Activated CD8-positive, alpha-beta memory T cell treated with anti-CD3 and anti-CD28 coated beads, Interleukin-2, amount 50 U/mL, for 48 hours (primary cell): ENCODE measurements at regions not wholly inside any gene's neighbourhood (a gene's known extent, or its start where the extent isn't known, plus 50 kb on each side); places are given as distances from the start of the nearest gene placed in this dataset.
"Not testable (repeated sequence)": the region's sequence is repeated elsewhere in the genome, so short reads cannot be mapped to it uniquely, and the experiment has no call there.

Experiments used
- DNase-seq: peaks from one replicate; pipeline ENCODE4 v3.0.0-alpha.2; 2020

DNA sequence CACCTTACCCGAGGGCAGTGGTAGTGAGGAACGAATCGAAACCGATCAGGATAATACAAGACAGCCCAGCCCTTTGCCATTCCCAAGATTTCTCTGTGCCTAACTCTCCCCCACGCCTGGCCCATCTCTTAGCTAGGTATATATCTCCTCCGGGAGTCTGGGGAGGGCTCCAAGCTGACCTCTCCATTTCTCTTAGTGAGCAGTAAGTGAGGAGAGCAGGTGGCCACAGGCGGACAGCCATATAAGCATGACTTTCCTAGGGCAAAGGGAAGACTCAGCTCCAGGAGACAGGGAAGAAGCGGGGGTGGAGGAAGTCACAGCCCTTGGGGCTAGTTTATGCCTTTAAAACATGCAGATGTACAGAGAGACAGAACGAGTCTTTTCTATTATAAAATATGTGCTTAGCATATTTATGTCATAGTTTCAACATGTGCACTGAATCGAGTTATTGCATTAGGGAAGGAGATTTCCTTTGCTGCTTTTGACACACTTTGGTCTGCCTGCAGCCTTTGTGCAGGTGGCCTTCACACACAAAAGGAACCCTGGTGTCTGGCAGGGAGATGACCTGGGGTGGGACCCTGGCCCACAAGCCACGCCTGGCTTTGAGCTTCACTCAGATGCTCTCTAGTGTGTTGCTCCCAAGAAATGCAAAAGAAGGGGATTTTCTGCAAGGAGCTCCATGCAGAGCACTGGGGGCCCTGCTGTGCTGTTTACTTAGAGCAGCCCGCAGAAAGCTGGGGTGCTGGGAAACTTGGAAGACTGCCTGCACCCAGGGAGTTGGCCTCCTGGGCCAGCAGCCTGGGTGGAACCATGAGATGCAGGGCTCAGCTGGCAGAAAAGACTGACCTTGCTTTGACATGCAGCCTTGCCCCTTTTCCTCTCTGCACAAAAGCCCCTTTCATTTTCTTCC, 613.3 kb downstream of the BCOR start:
- no peak for DNase-seq

DNA sequence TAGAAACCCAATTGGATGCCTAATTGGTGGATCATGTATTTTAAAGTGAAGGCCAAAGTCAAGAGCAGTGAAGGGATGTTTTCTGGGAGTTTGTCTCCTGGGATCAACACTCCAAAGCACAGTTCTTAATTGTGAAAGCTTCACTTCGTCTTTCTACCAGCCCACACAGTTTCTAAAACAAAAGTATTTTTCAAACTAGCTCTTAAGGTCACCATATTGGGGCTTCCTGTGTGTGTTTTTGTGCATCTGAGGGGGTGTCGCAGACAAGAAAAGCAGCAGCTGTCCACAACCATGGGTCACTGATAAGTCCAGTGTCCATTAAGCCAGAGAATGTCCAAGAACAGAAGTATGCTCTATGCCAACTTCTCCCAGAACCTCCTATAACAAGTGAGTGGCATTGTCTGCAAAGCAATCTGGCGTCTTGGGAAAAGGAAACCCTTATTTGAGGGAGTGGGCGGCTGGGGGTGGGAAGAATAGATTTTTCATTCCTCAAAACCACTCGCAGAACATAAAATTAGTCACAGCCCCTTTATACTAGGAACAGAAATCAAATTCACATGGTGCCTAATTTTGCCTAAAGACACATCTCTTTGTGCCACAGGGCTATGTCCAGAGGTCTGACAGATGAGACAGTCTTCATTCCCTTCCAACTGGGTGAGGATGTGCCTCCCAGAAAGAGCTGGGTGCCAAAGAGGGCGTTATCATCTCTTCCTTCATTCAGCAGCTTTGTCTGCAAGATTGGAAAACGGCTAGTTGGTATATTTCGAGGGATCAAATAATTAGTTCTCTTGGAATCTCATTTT, 610.4 kb downstream of the BCOR start:
- DNase-seq = no peak

DNA sequence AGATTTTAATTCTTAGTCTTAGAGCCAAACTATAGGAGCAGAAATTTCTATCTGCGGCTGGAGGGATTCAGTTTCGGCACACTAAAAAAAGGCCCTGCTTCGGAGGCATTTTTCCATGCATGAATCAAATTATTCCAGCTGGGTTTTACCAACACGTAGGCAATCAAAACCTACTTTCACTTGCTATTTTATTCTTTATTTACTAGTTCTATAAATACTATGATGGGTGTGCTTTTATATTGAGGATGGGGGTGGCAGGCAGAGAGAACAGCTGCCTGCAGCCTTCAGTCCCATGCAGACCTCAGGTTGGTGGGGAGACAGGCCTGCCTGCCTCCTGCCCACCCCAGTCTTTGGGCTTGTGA, 609.8 kb downstream of the BCOR start:
- DNase-seq = no peak

DNA sequence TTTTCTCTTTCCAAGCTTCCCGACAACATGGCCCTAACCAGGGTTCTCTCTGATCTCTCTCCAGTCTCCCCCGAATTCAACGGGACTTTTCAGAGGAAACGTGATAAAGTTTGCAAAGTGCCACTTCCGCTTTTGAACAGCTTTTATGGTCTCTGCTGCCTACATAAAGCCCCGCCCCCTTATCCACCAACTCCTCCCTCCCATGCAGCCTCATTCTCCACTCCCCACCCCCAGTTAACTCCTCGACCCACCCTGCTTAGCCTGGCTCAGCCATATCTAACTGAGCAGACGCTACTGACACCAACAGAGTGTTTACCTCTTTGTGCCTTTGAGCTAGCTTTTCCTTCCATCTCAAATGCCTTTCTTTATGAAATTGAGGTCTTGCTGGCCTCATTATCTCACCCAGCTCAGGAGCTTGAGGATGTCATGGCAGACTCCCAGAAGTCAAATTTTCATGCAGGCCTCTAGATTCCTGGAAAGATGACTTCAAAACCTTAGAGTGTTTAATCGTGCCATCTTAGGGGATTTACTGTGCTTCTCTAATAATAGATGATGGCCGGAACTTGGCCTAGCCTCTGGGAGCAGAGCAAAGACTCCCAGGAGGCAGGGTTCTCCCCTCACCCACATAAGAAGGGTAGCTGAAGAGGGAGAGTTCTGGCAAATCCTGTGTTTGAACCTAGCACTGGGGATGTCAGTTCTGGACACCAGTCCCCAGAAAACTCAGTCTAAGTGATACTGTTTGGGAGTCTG, 606.0 kb downstream of the BCOR start:
- peak; percentile 56 for DNase-seq

DNA sequence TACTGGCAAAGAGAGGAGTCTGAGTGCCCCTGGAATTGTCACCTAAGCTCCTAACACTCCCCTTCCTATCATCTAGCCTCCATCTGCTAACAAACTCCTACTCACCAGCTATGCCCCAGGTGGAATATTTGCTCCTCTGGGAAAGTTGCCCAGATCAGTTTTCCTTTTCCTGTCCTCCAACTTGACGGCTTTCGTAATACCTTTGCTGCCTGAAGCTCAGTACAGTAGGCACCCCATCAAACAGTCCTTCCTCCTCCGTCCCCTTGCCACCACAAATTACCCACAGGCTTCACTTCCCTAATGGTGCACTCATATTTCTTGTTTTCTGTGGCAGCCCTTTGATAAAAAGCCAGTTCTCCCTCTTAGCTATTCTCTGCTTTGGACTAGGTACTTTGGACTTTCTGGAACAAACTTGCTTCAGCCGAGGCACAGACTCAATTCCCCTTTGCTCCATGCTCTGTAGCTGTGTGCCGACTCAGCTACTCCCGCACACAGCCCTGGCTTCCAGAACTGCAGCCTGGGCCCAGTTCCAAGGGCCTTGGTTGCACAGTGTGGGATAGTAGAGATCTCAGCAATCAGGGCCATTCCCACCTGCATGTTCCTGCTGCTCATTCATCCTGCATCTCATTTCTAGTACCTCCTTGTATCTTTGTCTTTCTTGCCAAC, 605.1 kb downstream of the BCOR start:
- no peak for DNase-seq

DNA sequence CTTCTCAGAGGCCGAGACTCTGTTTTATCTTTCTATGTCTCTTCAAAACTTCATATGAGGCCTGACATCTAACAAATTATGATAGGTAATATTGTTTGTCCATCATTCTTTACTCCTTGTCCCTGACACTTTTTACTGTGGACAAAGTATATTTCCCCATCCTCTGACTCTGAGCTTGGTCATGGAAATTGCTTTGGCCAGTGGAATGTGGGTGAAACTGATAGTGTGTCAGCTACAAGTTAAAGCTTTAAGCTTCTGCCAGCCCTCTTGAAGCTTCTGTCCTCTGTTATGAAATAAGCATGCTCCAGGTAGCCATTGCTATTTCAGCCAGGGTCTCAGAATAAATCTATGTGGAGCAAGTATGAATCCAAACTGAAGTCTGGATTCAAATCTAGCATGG, 604.6 kb downstream of the BCOR start:
- DNase-seq = no peak

DNA sequence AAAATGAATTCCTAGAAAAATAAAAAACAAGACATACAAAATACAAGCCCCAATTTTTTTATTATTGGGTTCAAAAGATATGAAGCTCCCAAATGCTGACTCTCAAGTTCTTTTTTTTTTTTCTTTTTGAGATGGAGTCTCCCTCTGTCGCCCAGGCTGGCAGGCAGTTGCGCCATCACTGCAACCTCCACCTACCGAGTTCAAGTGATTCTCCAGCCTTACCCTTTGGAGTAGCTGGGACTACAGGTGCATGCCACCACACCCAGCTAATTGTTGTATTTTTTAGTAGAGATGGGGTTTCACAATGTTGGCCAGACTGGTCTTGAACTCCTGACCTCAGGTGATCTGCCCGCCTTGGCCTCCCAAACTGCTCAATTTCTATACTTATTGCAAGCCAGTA, 600.6 kb downstream of the BCOR start:
- not testable (repeated sequence) for DNase-seq

DNA sequence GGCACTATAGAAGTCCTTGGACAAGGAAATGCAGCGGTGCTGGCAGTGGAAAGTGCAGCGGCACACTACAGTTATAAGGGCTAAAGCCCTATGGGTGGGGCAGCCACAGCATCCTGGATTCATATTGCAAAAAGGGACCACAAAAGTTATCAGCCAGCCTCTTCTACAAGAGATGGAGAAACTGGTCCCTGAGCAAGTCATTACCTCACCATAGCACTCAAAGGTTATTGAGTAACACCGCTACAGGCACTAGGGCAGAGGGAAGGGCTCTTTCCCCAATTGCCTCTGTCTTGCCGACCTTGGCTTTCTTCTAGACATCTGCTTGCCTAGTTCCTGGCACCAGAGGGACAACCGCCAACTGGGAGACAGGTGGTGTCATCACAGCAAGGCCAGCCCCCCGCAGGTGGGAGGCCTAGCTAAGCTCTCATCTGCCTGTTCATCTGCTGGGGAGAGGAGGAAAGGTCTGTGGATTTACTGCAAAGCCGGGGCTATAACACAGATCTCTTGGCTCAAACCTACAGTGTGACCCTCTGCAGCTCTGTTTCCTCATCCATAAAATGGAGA, 600.0 kb downstream of the BCOR start:
- DNase-seq = no peak

DNA sequence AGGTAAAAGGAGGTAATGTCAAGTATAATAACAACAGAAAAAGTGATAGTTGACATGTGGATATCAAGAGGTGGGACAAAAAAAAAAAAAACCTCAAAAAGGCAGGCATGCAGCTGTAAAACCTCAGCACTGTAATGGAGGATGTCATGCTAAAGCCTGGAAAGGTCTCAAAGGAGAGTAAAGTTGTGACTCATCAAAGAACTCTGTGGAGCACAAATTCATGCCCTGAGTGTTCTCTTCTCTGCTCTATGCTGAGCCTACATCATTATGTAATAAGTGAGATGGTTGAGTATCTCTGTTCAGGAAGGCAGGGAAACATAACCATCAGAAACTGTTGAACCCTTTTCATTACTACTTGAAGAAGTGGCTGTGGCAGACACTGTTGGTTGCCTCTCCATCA, 597.8 kb downstream of the BCOR start:
- no peak for DNase-seq

DNA sequence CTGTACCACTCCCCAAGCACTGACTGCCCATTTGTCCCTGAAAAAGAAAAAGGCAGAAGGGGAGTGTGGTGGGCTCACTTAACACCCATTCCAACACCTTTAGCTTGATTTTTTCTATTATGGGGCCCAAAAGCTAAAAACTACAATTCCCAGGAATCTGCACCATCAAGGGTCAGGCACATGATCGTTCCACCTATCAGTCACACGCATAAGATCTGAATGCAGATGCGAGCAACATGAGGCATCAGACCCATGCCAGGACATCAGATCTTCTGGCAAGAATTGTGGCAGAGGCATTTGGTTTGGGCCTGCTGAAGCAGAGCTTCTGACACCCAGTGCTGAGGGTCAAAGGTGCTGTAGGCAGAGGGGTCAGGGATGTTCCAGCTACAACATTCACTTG, 595.9 kb downstream of the BCOR start:
- DNase-seq = no peak

DNA sequence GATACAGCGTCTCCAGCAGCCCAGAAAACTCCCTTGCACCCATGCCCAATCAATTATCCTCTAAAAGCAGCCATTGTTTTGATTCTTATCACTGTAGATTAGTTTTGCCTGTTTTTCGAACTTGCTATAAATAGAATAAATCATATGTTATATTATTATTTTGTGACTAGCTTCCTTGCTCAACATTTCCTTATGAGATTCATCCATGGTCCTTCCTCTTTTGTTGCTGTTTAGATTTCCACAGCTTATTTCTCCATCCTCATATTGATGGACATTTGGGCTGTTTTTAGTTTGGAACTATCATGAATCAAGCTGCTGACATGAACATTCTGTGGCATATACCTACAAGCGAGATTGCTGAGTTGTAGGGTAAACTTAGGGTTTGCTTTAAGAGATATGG, 595.3 kb downstream of the BCOR start:
- no peak for DNase-seq

DNA sequence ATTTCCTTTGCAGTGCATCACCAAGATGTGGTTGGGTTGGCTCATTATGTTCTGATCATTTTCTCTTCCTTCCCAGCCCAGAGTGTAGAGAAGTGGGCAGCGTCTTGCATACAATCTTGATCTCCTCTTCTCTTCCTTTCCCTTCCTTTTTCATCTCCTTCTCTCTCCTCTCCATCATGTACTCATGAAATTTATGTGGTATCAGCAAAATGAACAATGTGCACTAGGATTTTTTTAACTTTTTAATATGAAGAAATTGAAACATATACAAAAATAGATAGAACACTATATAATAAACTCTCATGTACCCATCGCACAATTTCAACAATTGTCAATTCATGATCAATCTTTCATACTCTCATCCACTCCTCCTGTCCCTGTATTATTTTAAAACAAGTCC, 593.5 kb downstream of the BCOR start:
- DNase-seq = no peak

DNA sequence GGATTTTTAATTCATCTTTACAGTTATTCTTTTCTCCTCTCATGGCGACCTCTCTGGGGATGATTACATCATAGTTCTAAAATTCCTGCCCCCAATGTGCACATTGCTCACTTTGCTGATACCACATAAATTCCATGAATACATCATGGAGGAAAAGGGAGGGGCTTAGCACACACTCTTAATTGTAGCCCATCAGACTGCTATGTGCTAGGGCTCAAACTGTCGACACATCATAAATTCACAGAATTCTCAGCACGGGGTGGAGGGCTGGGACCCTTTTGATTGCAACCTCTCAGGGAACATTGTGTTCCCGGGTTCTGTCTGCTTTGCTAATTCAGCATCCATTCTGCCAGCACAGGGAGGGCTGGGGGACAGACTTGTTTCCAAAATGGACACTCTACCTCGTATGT, 592.9 kb downstream of the BCOR start:
- no peak for DNase-seq

DNA sequence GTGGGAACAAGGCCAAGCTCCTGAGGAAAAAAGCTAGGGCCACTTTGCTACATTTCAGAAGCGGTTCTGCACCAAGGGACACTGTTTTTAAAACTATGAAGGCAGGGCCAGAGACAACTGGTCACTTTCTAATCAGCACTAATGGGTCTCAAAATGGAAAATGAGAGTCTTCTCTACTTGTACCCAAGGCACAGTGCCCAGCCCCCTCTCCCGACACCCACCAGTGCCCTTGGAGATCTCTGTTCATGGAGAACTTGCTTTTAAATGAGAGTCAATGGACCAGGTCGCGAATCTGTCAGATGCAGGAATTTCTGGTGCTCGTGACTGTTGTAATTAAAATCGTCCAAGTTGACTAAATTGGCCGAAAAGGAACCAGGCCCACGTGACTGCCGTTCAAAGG, 591.6 kb downstream of the BCOR start:
- DNase-seq = no peak

DNA sequence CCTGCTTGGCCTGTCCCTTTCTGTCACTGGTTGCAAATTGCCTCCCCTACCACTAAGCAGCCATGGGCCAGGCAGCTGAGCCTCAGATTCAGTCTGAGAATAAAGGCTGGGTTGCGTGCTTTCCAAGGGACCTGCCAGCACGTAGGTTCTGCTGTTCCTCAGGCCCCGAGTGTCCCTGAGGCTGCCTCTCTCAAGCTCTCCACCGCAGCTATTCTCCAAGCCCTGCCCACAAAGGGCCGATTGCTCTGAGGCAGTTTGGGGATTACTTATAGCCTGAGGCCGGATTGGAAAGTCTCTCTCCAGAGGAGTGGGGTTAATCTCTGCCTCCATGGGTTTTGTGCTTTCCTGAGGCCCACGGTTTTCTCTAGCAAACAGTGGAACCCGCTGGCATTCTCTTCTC, 590.7 kb downstream of the BCOR start:
- DNase-seq = no peak

DNA sequence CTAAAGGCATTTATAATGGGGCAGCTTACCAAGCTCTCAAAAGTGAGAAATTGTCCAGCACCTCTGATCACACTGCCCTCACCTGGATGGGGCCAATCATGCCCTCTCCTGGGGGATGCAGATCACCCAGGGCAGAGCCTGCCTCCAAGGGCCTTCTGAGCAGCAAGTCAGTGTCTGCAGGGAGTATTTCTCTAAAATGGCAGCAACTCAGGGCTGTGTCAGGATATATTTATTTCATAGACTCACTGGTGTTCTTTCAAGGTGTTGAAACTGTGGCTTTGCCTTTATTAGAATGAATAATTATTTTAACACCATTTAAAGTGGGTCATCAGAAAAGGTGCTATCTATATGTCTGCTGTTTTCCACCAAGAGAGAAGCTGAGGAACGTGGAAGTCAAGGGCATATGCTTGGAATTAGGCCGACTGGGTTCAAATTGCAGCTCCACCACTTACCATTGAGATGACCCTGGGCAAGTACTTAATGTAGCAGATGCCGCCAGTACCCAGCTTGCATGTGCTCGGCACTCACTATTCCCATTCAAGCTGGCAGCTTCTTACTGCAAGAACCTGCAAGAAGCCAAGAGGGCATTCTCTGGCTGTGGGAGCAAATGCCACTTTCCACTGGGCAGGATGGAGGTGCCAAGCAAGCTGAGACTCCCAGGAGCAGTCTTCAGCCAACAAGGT, 590.0 kb downstream of the BCOR start:
- no peak for DNase-seq

DNA sequence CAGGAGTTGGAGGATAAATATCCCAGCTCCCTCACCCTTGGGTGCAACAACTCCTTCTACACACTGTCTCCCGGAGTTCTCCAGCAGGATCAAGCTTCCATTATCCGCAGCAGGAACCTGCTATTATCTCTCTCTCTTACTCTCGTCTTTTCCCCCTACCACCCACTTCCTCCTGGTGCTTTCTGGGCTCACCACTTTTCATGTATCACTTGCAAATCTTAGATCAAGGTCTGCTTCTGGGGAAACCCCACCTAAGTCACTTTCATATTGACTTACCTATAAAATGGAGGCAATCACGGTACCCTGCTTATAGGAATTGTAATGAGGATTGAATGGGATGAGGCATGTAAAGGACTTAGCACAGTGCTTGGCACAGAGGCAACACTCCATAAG, 589.5 kb downstream of the BCOR start:
- DNase-seq = no peak

DNA sequence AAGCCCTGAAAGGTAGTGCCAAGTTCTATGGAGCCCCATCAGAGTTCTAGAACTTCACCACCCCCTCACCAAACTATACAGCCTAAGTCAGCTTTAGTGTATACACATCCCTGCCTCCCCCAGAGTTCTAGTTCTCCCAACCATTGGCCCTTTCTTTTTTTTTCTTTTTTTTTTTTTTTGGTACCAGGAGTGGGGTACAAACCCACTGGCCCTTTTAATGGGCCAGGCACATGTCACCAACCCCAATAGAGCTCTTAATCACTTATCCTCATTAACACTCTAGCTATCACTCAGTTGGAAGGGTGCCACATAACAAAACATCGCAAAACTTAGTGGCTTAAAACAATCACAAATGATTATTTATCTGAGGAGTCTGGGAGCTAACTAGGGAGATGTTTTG, 588.6 kb downstream of the BCOR start:
- DNase-seq = no peak

DNA sequence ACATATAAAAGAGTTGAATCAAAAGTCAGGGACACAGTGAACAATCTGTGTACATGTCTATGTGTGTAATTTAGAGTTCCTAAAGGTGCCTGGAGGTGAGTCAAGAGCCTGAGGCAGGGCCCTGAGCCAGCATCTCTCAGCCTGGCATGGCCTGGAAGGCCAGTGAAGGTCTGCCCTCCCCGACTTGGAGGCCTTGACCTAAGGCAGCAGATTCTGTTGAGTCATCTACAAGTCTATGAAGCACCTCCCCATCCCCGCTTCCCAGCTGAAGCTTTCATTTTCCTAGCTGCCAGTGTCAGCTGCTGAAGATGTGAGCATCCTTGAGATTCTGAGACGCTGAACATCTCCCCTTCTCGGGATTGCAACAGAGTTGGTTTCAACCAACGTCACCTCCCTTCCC, 583.9 kb downstream of the BCOR start:
- DNase-seq = no peak

DNA sequence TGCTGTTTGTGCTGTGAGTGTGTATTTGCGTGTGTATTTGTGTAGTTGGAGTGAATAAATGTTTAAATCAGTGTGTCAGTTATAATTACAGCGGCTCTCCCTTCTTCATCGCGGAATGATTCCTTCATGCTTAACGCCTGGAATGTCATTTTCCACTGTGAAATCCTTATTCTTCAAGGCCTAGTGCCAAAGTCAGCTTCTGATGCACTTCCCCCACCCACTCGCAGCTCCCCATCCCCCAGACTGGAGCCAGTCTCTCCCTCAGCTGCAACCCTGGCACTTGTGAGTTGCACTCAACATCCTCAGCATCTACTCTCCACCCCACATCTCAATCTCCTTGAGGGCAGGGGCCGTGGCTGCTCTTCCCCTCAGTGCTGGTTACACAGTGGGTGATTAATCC, 583.0 kb downstream of the BCOR start:
- DNase-seq = no peak

DNA sequence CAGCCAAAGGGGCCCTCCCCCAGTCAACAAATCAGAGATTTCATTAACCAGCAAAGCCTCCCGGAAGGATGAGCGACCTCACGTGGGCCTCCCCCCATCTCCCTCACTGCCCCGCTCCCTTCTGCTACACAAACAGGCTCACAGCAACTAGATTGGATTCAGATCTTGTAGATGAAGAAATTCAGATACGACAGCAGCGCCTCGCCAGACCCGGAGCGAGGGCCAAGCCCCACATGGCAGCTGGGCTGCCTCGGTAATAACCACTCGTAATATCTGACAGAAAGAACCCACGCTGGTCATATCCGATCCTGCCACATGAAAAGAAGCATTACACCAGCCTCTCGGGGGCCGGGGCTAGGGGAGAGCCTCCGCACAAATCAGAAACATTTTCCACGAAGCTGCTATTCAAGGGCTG, 581.3 kb downstream of the BCOR start:
- DNase-seq = no peak

DNA sequence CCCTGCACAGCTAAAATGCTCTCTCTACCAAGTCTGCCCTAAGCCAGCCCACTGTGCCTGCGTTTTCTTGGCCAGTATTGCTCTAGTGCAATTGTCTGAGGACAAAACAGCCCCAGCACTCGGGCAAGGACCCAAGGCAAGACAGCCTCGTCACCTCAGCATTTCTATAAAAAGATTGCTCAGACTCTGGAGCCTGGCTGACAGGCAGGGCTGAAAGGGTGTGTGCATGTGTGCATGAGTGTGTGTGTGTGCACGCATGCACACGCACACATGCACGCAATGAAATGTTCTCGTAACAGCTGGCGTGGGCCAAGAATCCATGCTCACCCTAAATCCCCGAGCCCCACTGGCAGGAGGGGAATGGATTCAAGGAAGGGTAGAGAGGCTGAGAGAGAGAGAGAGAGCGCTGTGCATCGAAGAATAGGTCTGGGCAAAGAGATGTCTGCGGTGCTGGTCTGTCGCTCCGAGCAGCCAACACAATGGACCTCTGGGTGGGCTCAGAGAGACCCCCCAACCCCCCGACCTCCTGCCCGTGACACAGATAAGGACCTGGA, 579.2 kb downstream of the BCOR start:
- DNase-seq = no peak
